Activated CD4-positive, alpha-beta T cell treated with anti-CD3 and anti-CD28 coated beads, Interleukin-2, Interleukin-6, amounts not matched to agents 100 ng/mL and 50 ng/mL, durations not matched to agents 16 hours and 8 hours (primary cell): ENCODE measurements at regions not wholly inside any gene's neighbourhood (a gene's known extent, or its start where the extent isn't known, plus 50 kb on each side); places are given as distances from the start of the nearest gene placed in this dataset.
A peak's percentile ranks its signal among the peaks of the same experiment; 100 is the strongest.
"Not testable (repeated sequence)": the region's sequence is repeated elsewhere in the genome, so short reads cannot be mapped to it uniquely, and the experiment has no call there.

Experiments used
- DNase-seq: peaks from one replicate; pipeline ENCODE4 v3.0.0-alpha.2; 2020

DNA sequence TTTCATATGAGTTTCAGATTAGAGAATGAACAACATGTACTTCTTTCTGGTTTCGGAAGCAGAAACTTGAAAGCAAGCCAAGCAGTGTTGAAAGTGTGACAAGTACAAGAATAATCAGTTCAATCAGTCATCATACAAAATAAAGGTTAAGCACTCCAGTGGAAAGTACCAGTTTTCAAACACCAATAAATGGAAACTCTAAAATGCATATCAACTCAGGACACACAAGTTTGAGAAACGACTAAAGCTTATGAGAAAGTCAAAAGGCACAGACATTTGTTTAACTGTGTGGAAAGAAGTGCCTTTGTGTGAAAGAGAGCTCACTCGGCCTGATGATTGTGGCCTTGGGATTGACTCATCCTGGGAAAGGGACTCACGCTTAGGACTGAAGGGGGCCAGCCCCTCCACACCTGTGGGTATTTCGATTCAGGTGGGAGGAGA, 60.6 kb upstream of the AKR1C1 start:
- DNase-seq: peak; percentile 5

- DNase-seq: not testable (repeated sequence)
These were observed 60.1 kb upstream of the AKR1C1 start for GRCh38 chr10:4903126-4903525.

DNA sequence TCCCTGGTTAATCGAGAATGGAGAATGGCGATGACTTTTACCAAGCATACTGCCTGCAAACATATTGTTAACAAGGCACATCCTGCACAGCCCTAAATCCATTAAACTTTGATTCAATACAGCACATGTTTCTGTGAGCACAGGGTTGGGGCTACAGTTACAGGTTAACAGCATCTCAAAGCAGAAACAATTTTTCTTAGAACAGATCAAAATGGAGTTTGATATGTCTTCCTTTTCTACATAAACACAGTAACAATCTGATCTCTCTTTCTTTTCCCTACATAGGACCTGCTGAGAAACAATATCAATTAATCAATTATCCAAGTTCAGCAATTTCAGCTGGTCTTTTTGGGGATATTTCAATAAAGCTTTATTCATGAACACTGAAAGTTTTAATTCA, 59.5 kb upstream of the AKR1C1 start:
- not testable (repeated sequence) for DNase-seq

GRCh38 chr10:4909118-4909517, 54.1 kb upstream of the AKR1C1 start:
- no peak for DNase-seq
